Aorta (tissue), 5 donors: ENCODE measurements at regions not wholly inside any gene's neighbourhood (a gene's known extent, or its start where the extent isn't known, plus 50 kb on each side); places are given as distances from the start of the nearest gene placed in this dataset.

Experiments used
- ATAC-seq: fragments of 200-7000 bp; cut with Tn5 transposase; one replicate; pipeline ENCODE4 v1.9.1; 2022; ENCODE audit warnings: moderate library complexity; ENCODE audit not compliant: low FRiP score
- DNase-seq, 2 donors: peaks; one replicate each; pipeline ENCODE4 v3.0.0-alpha.2; 2020
- H3K27ac ChIP-seq, 2 donors: one replicate each; pipeline ENCODE4 v1.5.1; 2013; ENCODE audit warnings: low read length in 2 of 2, mild to moderate bottlenecking in 2 of 2, moderate library complexity in 2 of 2, control low read depth in 1 of 2, inconsistent platforms in 1 of 2, low read depth in 1 of 2
- H3K27me3 ChIP-seq, 2 donors: one replicate each; pipeline ENCODE4 v1.6.1; 2013; ENCODE audit warnings: control low read depth in 1 of 2, low read length in 1 of 2, mild to moderate bottlenecking in 1 of 2, moderate library complexity in 1 of 2; ENCODE audit not compliant: insufficient read depth in 2 of 2, control insufficient read depth in 1 of 2
- H3K36me3 ChIP-seq, 2 donors: one replicate each; pipeline ENCODE4 v1.6.1; 2013; ENCODE audit warnings: control low read depth in 1 of 2, low read length in 1 of 2, mild to moderate bottlenecking in 1 of 2; ENCODE audit not compliant: insufficient read depth in 2 of 2, control insufficient read depth in 1 of 2
- H3K4me1 ChIP-seq, 2 donors: one replicate each; pipeline ENCODE4 v1.6.1; 2013; ENCODE audit warnings: low read length in 2 of 2, control low read depth in 1 of 2, mild to moderate bottlenecking in 1 of 2, moderate library complexity in 1 of 2; ENCODE audit not compliant: insufficient read depth in 2 of 2, control insufficient read depth in 1 of 2
- H3K4me3 ChIP-seq, 2 donors: one replicate each; pipeline ENCODE4 v1.5.1; 2013; ENCODE audit warnings: low read length in 2 of 2, control low read depth in 1 of 2, mild to moderate bottlenecking in 1 of 2
- H3K9me3 ChIP-seq: one replicate; pipeline ENCODE4 v1.6.1; 2013; ENCODE audit warnings: mild to moderate bottlenecking, low read length; ENCODE audit not compliant: control insufficient read depth
- WGBS, 2 donors: extraction: QIAGEN DNeasy Blood & Tissue Kit; methylation state at CpG; one replicate each; pipeline ENCODE4 v1.1.7; 2013; 5-methylcytosine and 5-hydroxymethylcytosine counted together
- intact Hi-C, 2 donors: fragments of 100-400 bp; cut with DNase I; formaldehyde crosslinking; loops; one replicate each; pipeline versions ENCODE4 v1.14.2 to v1.15.0; 2022
- donor health status: healthy with polysubstance abuse.
- donor health status: Bipolar disorder and iron deficiency.
- donor health status: DM: no; HTN: no; CAD: no.
- donor health status: DM: no; HTN: no; CAD: no.
- donor health status: DM: yes; HTN: yes; CAD: no.

- intact Hi-C loops: no loop called here
- Histone ChIP-seq H3K4me1 (no peaks in the 10 kb centered on the region), H3K9me3 (no peaks in the 10 kb centered on the region), H3K27ac (no peak overlapping the region), H3K4me3 (no peak overlapping the region), H3K27me3 (no peaks in the 10 kb centered on the region), H3K36me3 (no peaks in the 10 kb centered on the region)
- no peak for ATAC-seq
- WGBS, 2 donors: 76 to 95% methylated on average over 1 of the region's 1 CpG
- no peak for DNase-seq
Observed at GRCh38 chr5:130714200-130714599, 450.9 kb downstream of the HINT1 start.

GRCh38 chr5:130712324-130712723, 452.7 kb downstream of the HINT1 start:
- DNase-seq (no peak), ATAC-seq (no peak)
- Histone ChIP-seq H3K27ac (no peak overlapping the region), H3K27me3 (no peaks in the 10 kb centered on the region), H3K4me1 (no peaks in the 10 kb centered on the region), H3K4me3 (no peak overlapping the region), H3K36me3 (no peaks in the 10 kb centered on the region), H3K9me3 (no peaks in the 10 kb centered on the region)
- intact Hi-C loops: no loop called here
- WGBS, 2 donors: 88 to 91% methylated on average over 1 of the region's 1 CpG

- ATAC-seq (no peak), DNase-seq (no peak)
- no peak overlapping the region for H3K27ac ChIP-seq
- intact Hi-C loops: no loop called here
- H3K9me3 ChIP-seq: no peaks in the 10 kb centered on the region
- H3K27me3 ChIP-seq: no peaks in the 10 kb centered on the region
- whole genome bisulfite sequencing, 2 donors: 20 to 24% methylated on average over 4 of the region's 4 CpGs
- no peak overlapping the region for H3K4me3 ChIP-seq
- H3K36me3 ChIP-seq: no peaks in the 10 kb centered on the region
- H3K4me1 ChIP-seq: no peaks in the 10 kb centered on the region
Observed at GRCh38 chr5:130710596-130710995, 454.5 kb downstream of the HINT1 start.

- intact Hi-C loops: no loop called here
- H3K4me3 ChIP-seq: no peak overlapping the region
- H3K27ac ChIP-seq: no peak overlapping the region
- no peak for DNase-seq
- no peaks in the 10 kb centered on the region for H3K4me1 ChIP-seq
- no peaks in the 10 kb centered on the region for H3K36me3 ChIP-seq
- ATAC-seq: no peak
- WGBS, 2 donors: 39 to 49% methylated on average over 3 of the region's 3 CpGs
- no peaks in the 10 kb centered on the region for H3K27me3 ChIP-seq
- H3K9me3 ChIP-seq: no peaks in the 10 kb centered on the region
Observed at GRCh38 chr5:130708754-130709153, 456.3 kb downstream of the HINT1 start.

GRCh38 chr5:130706696-130707095, 458.4 kb downstream of the HINT1 start:
- H3K4me3 ChIP-seq: no peak overlapping the region
- no peak overlapping the region for H3K27ac ChIP-seq
- 74 to 80% methylated on average over 5 of the region's 5 CpGs for WGBS, 2 donors
- DNase-seq (no peak), ATAC-seq (no peak)
- H3K36me3 ChIP-seq: no peaks in the 10 kb centered on the region
- H3K9me3 ChIP-seq: no peaks in the 10 kb centered on the region
- H3K27me3 ChIP-seq: no peaks in the 10 kb centered on the region
- intact Hi-C loops: no loop called here
- H3K4me1 ChIP-seq: no peaks in the 10 kb centered on the region

GRCh38 chr5:130705368-130705767, 459.7 kb downstream of the HINT1 start:
- DNase-seq (no peak), ATAC-seq (no peak)
- Histone ChIP-seq H3K27me3 (no peaks in the 10 kb centered on the region), H3K4me3 (no peak overlapping the region), H3K27ac (no peak overlapping the region), H3K9me3 (no peaks in the 10 kb centered on the region), H3K4me1 (no peaks in the 10 kb centered on the region), H3K36me3 (no peaks in the 10 kb centered on the region)
- 83 to 84% methylated on average over 2 of the region's 2 CpGs for WGBS, 2 donors
- intact Hi-C loops: no loop called here

- Histone ChIP-seq H3K36me3 (no peaks in the 10 kb centered on the region), H3K4me3 (no peak overlapping the region), H3K4me1 (no peaks in the 10 kb centered on the region), H3K27me3 (no peaks in the 10 kb centered on the region), H3K9me3 (no peaks in the 10 kb centered on the region), H3K27ac (no peak overlapping the region)
- ATAC-seq (no peak), DNase-seq (no peak)
- intact Hi-C loops: no loop called here
- WGBS, 2 donors: 82 to 84% methylated on average over 4 of the region's 4 CpGs
Observed at GRCh38 chr5:130693509-130693908, 471.5 kb downstream of the HINT1 start.

GRCh38 chr5:130692770-130693169, 472.3 kb downstream of the HINT1 start:
- no peak overlapping the region for H3K4me3 ChIP-seq
- H3K27me3 ChIP-seq: no peaks in the 10 kb centered on the region
- H3K9me3 ChIP-seq: no peaks in the 10 kb centered on the region
- H3K27ac ChIP-seq: no peak overlapping the region
- intact Hi-C loops: no loop called here
- no peak for DNase-seq
- no peaks in the 10 kb centered on the region for H3K36me3 ChIP-seq
- WGBS, 2 donors: 30 to 31% methylated on average over 1 of the region's 1 CpG
- no peaks in the 10 kb centered on the region for H3K4me1 ChIP-seq
- no peak for ATAC-seq

- no peaks in the 10 kb centered on the region for H3K36me3 ChIP-seq
- H3K27me3 ChIP-seq: no peaks in the 10 kb centered on the region
- no peak overlapping the region for H3K4me3 ChIP-seq
- no peak overlapping the region for H3K27ac ChIP-seq
- H3K4me1 ChIP-seq: no peaks in the 10 kb centered on the region
- intact Hi-C loops: no loop called here
- DNase-seq (no peak), ATAC-seq (no peak)
- H3K9me3 ChIP-seq: no peaks in the 10 kb centered on the region
- 53 to 71% methylated on average over 4 of the region's 4 CpGs for WGBS, 2 donors
Observed at GRCh38 chr5:130689831-130690230, 475.2 kb downstream of the HINT1 start.
